K562 (cell line): ENCODE measurements at regions not wholly inside any gene's neighbourhood (a gene's known extent, or its start where the extent isn't known, plus 50 kb on each side); places are given as distances from the start of the nearest gene placed in this dataset.

Experiments
- ATAC-seq: fragments of 200-7000 bp; cut with Tn5 transposase; 3 replicates; pipeline ENCODE4 v1.9.1; 2020; ENCODE audit warnings: moderate library complexity
- BruUV-seq: library from RNA; stranded (reverse); fragments of 400-500 nt; replicated peaks from 2 replicates; lab custom pipeline; 2021; lab: Mats Ljungman, UMichigan
- CTCF ChIA-PET: fragments of 300-600 bp; formaldehyde crosslinking; extraction: SDS; loops from one replicate; lab custom pipeline; 2021; ENCODE audit warnings: low intra/inter-chr PET ratio; lab: Yijun Ruan, JAX
- POLR2A ChIA-PET: fragments of 300-600, 350-650 bp; sonication (Branson Sonifier 250); formaldehyde crosslinking; extraction: SDS; loops from one replicate; lab custom pipeline; 2021; ENCODE audit warnings: antibody characterized with exemption, inconsistent platforms; lab: Yijun Ruan, JAX
- DNase-seq, 4 experiments: peaks; one replicate each; pipeline versions ENCODE4 v3.0.0 to v3.0.0-alpha.2; 2011 to 2018; ENCODE audit warnings: low spot score in 3 of 4, mixed read lengths in 3 of 4; ENCODE audit errors: extremely low read depth in 1 of 4
- FAIRE-seq: peaks from 2 replicates; lab custom pipeline; 2011; peaks lifted over from hg19 to GRCh38; lab: Jason Lieb, UNC
- H2AFZ ChIP-seq: 2 replicates; pipeline ENCODE4 v1.6.0; 2011; ENCODE audit warnings: low read depth, low read length, control low read depth, inconsistent platforms
- H3K27ac ChIP-seq: fragments of 200-600 bp; 3 replicates; pipeline ENCODE4 v1.8.0; 2011; ENCODE audit warnings: low read depth, mild to moderate bottlenecking, control low read depth, inconsistent platforms, low read length, moderate library complexity, mixed read lengths; ENCODE audit errors: extremely low read depth
- H3K27me3 ChIP-seq, 2 experiments: fragments of 300-600 bp in 1 of 2; 2 replicates in 1 of 2; 3 replicates in 1 of 2; pipeline versions ENCODE4 v1.6.0 to v1.8.0; 2011; ENCODE audit warnings: inconsistent platforms in 2 of 2, low read length in 2 of 2, mild to moderate bottlenecking in 1 of 2, mixed read lengths in 1 of 2, moderate library complexity in 1 of 2; ENCODE audit not compliant: control insufficient read depth in 2 of 2, insufficient read depth in 2 of 2
- H3K36me3 ChIP-seq: fragments of 300-600 bp; 3 replicates; pipeline ENCODE4 v1.8.0; 2011; ENCODE audit warnings: mild to moderate bottlenecking, low read length, inconsistent platforms; ENCODE audit not compliant: control insufficient read depth, insufficient read depth
- H3K4me1 ChIP-seq, 2 experiments: fragments of 200-600 bp in 1 of 2; replicated peaks in 1 of 2; 2 replicates in 1 of 2; 3 replicates in 1 of 2; pipeline versions ENCODE4 v1.5.1 to v1.8.0; 2011; ENCODE audit warnings: inconsistent platforms in 2 of 2, low read length in 2 of 2, mild to moderate bottlenecking in 1 of 2, mixed read lengths in 1 of 2, moderate library complexity in 1 of 2; ENCODE audit not compliant: control insufficient read depth in 2 of 2, insufficient read depth in 2 of 2
- H3K4me2 ChIP-seq: 2 replicates; pipeline ENCODE4 v1.6.1; 2011; ENCODE audit warnings: low read length, control low read depth, inconsistent platforms, mixed read lengths; ENCODE audit not compliant: insufficient read depth
- H3K4me3 ChIP-seq: fragments of 200-600 bp; sonication (generic), shearing (Covaris generic); 2 replicates; pipeline ENCODE4 v1.5.1; 2016; ENCODE audit warnings: control low read depth, inconsistent platforms
- H3K79me2 ChIP-seq: fragments of 200-600 bp; 3 replicates; pipeline ENCODE4 v1.8.0; 2011; ENCODE audit warnings: low read length, inconsistent platforms; ENCODE audit not compliant: control insufficient read depth, insufficient read depth
- H3K9ac ChIP-seq, 2 experiments: 2 replicates each; pipeline versions ENCODE4 v1.6.0 to v1.6.1; 2011; ENCODE audit warnings: low read depth in 2 of 2, low read length in 2 of 2, control low read depth in 1 of 2, inconsistent platforms in 1 of 2, mild to moderate bottlenecking in 1 of 2, mixed read lengths in 1 of 2; ENCODE audit not compliant: insufficient read depth in 1 of 2
- H3K9me1 ChIP-seq: one replicate; pipeline ENCODE4 v1.6.0; 2011; ENCODE audit warnings: inconsistent platforms, mild to moderate bottlenecking, low read length, moderate library complexity; ENCODE audit not compliant: control insufficient read depth, insufficient read depth
- H3K9me3 ChIP-seq: replicated peaks from 2 replicates; pipeline ENCODE4 v1.5.1; 2011; ENCODE audit warnings: low read depth, low read length, inconsistent platforms; ENCODE audit not compliant: control insufficient read depth, insufficient read depth
- H4K20me1 ChIP-seq: replicated peaks from 2 replicates; pipeline ENCODE4 v1.6.1; 2011; ENCODE audit warnings: low read length, inconsistent platforms, mixed read lengths; ENCODE audit not compliant: control insufficient read depth, insufficient read depth
- ASH1L ChIP-seq: fragments of 450-650 bp; IDR thresholded peaks from 2 replicates; pipeline ENCODE4 v1.6.1; 2018; ENCODE audit warnings: borderline replicate concordance, mild to moderate bottlenecking, low read depth; ENCODE audit not compliant: partially characterized antibody
- CBX3 ChIP-seq, 2 experiments: IDR thresholded peaks; 1 replicate in 1 of 2; 2 replicates in 1 of 2; pipeline ENCODE4 v1.6.1; 2012; ENCODE audit warnings: inconsistent platforms in 2 of 2, low read length in 2 of 2, borderline replicate concordance in 1 of 2, control low read depth in 1 of 2
- GTF2E2 ChIP-seq: fragments of 200-800 bp; sonication (Bioruptor generic); IDR thresholded peaks from 2 replicates; pipeline ENCODE4 v1.6.1; 2016; ENCODE audit warnings: missing genetic modification characterization, missing compliant biosample characterization
- MCM7 ChIP-seq, 2 experiments: fragments of 450-650 bp; IDR thresholded peaks; 2 replicates each; pipeline ENCODE4 v1.6.1; 2016 to 2018
- MECOM ChIP-seq: fragments of 250-450 bp; sonication (Bioruptor Pico); IDR thresholded peaks from 2 replicates; pipeline ENCODE4 v1.8.0; 2022; ENCODE audit warnings: inconsistent platforms
- MITF ChIP-seq: IDR thresholded peaks from 2 replicates; pipeline ENCODE4 v1.6.1; 2014; ENCODE audit warnings: antibody characterized with exemption
- NR2C2 ChIP-seq, 2 experiments: fragments of 200-800 bp in 1 of 2; sonication (Bioruptor generic) in 1 of 2; sonication (generic) in 1 of 2; formaldehyde crosslinking in 1 of 2; IDR thresholded peaks; 2 replicates each; pipeline versions ENCODE4 v1.6.1 to v1.8.0; 2016 to 2022; ENCODE audit warnings: mild to moderate bottlenecking in 1 of 2, missing compliant biosample characterization in 1 of 2, missing genetic modification characterization in 1 of 2, missing genetic modification reagents in 1 of 2
- SIX5 ChIP-seq, 2 experiments: IDR thresholded peaks; 2 replicates each; pipeline ENCODE4 v1.6.1; 2011; ENCODE audit warnings: low read length in 2 of 2, borderline replicate concordance in 1 of 2, low read depth in 1 of 2, mild to moderate bottlenecking in 1 of 2, moderate library complexity in 1 of 2; ENCODE audit not compliant: insufficient read depth in 1 of 2
- SMARCC2 ChIP-seq: fragments of 450-650 bp; IDR thresholded peaks from 2 replicates; pipeline ENCODE4 v1.6.1; 2017; ENCODE audit warnings: antibody characterized with exemption, moderate library complexity, mild to moderate bottlenecking, low read depth
- WGBS: fragments of 100-300 bp; shearing (Covaris generic); methylation state at CpG from one replicate; pipeline ENCODE4 v1.1.6; 2016; ENCODE audit warnings: low coverage, mixed read lengths; ENCODE audit not compliant: insufficient coverage; ENCODE audit errors: missing lambda C conversion rate; 5-methylcytosine and 5-hydroxymethylcytosine counted together
- in situ Hi-C: fragments of 300-500 bp; cut with MboI; formaldehyde crosslinking; loops from 4 replicates; pipeline ENCODE4 v1.15.0; 2018; ENCODE audit warnings: inconsistent platforms, mixed read lengths
- intact Hi-C: fragments of 100-400 bp; cut with micrococcal nuclease; formaldehyde crosslinking; loops from 2 replicates; pipeline ENCODE4 v1.14.2; 2022

- TF ChIP-seq CBX3 (IDR thresholded peaks at IDR 0.05; ENCODE audit: borderline replicate concordance in 1 of 2, low read length in 2 of 2) (no peak), SIX5 (IDR thresholded peaks at IDR 0.05; ENCODE audit: borderline replicate concordance in 1 of 2, insufficient read depth in 1 of 2, low read depth in 1 of 2, low read length in 2 of 2) (no peak), MECOM (CRISPR knock-in tag) (no peak), SMARCC2 (no peak), MITF (no peak), MCM7 (IDR thresholded peaks at IDR 0.05) (no peak)
These were observed 190.1 kb upstream of the SYT1 start (continued) for GRCh38 chr12:78674311-78675090.

- FAIRE-seq (no peak), ATAC-seq (no peak), DNase-seq (no peak)
- Histone ChIP-seq H3K4me3 (no peak overlapping the region), H4K20me1 (no peaks in the 10 kb centered on the region), H3K27ac (no peak overlapping the region), H3K4me2 (no peak overlapping the region), H3K9ac (no peak overlapping the region), H3K79me2 (no peaks in the 10 kb centered on the region), H3K27me3 (no peaks in the 10 kb centered on the region), H3K36me3 (no peaks in the 10 kb centered on the region), H3K4me1 (no peaks in the 10 kb centered on the region), H3K9me1 (no peaks in the 10 kb centered on the region), H3K9me3 (no peaks in the 10 kb centered on the region), H2AFZ (no peak overlapping the region)
- intact Hi-C loops (no loop called here), in situ Hi-C loops (no loop called here)
- WGBS = 0% methylated on average over 4 of the region's 4 CpGs
- ChIA-PET POLR2A (no interaction called here), CTCF (no interaction called here)
- no TSS peak for BruUV-seq
- TF ChIP-seq ASH1L = no peak
- TF ChIP-seq GTF2E2 (tag) = no peak
- TF ChIP-seq NR2C2 (CRISPR knock-in tag; IDR thresholded peaks at IDR 0.05) = no peak
- TF ChIP-seq NR2C2 (tag; IDR thresholded peaks at IDR 0.05) = no peak
These were observed 184.0 kb upstream of the SYT1 start for GRCh38 chr12:78680596-78680995.
